Spleen (tissue), 11 donors: ENCODE measurements at regions not wholly inside any gene's neighbourhood (a gene's known extent, or its start where the extent isn't known, plus 50 kb on each side); places are given as distances from the start of the nearest gene placed in this dataset.

Experiments used
- DNase-seq: peaks from one replicate; pipeline ENCODE4 v3.0.0-alpha.2; 2020
- H3K27ac ChIP-seq, 8 donors: fragments of 200-600 bp; sonication (generic) in 7 of 8; 1 replicate in 4 of 8; 2 replicates in 4 of 8; pipeline versions ENCODE4 v1.5.0 to v1.8.0; 2016 to 2021; ENCODE audit warnings: inconsistent platforms in 4 of 8, mild to moderate bottlenecking in 4 of 8, moderate library complexity in 1 of 8
- H3K27me3 ChIP-seq, 7 donors: fragments of 200-600 bp; sonication (generic) in 6 of 7; replicated peaks in 1 of 7; 1 replicate in 4 of 7; 2 replicates in 3 of 7; pipeline versions ENCODE4 v1.5.0 to v1.8.0; 2016 to 2021; ENCODE audit warnings: inconsistent platforms in 3 of 7, mild to moderate bottlenecking in 1 of 7
- H3K36me3 ChIP-seq, 6 donors: fragments of 200-600 bp; sonication (generic) in 5 of 6; 1 replicate in 4 of 6; 2 replicates in 2 of 6; pipeline versions ENCODE4 v1.5.0 to v1.8.0; 2016 to 2021; ENCODE audit warnings: inconsistent platforms in 2 of 6
- H3K4me1 ChIP-seq, 6 donors: fragments of 200-600 bp; sonication (generic) in 5 of 6; 1 replicate in 3 of 6; 2 replicates in 3 of 6; pipeline versions ENCODE4 v1.5.0 to v1.8.0; 2016 to 2021; ENCODE audit warnings: inconsistent platforms in 3 of 6
- H3K4me3 ChIP-seq, 8 donors: fragments of 200-600 bp; sonication (generic) in 7 of 8; 1 replicate in 4 of 8; 2 replicates in 4 of 8; pipeline versions ENCODE4 v1.5.0 to v1.8.0; 2016 to 2021; ENCODE audit warnings: inconsistent platforms in 4 of 8, mild to moderate bottlenecking in 4 of 8, moderate library complexity in 2 of 8
- H3K9me3 ChIP-seq, 8 donors: fragments of 200-600 bp; sonication (generic) in 7 of 8; 1 replicate in 4 of 8; 2 replicates in 4 of 8; pipeline versions ENCODE4 v1.5.0 to v1.8.0; 2016 to 2021; ENCODE audit warnings: inconsistent platforms in 4 of 8
- CTCF ChIP-seq, 11 experiments: fragments of 200-600 bp in 7 of 11; fragments of 450-650 bp in 4 of 11; sonication (generic) in 4 of 11; IDR thresholded peaks in 8 of 11; conservative IDR thresholded peaks in 3 of 11; 1 replicate in 7 of 11; 2 replicates in 4 of 11; pipeline versions ENCODE4 v1.4.0 to v1.8.0; 2016 to 2021; ENCODE audit warnings: antibody characterized with exemption in 11 of 11, inconsistent platforms in 4 of 11, mild to moderate bottlenecking in 1 of 11
- POLR2A ChIP-seq, 3 donors: fragments of 450-650 bp; IDR thresholded peaks; one replicate each; pipeline ENCODE4 v1.5.1; 2017; ENCODE audit warnings: antibody characterized with exemption in 3 of 3, mild to moderate bottlenecking in 1 of 3
- POLR2AphosphoS5 ChIP-seq, 3 donors: sonication (generic); formaldehyde crosslinking; IDR thresholded peaks; one replicate each; pipeline ENCODE4 v1.5.1; 2017; ENCODE audit warnings: antibody characterized with exemption in 3 of 3
- WGBS, 5 donors: extraction: QIAGEN DNeasy Blood & Tissue Kit in 3 of 5; methylation state at CpG; one replicate each; pipeline versions ENCODE4 v1.1.5 to v1.1.7; 2013 to 2018; 5-methylcytosine and 5-hydroxymethylcytosine counted together
- intact Hi-C: fragments of 100-400 bp; cut with DNase I; formaldehyde crosslinking; loops from one replicate; pipeline ENCODE4 v1.15.0; 2023; ENCODE audit warnings: low total_unique reads
- donor health status: healthy with polysubstance abuse.
- donor health status: DM: no; HTN: no; CAD: no; lungs with moderate emphysema.
- donor health status: DM: no; HTN: no; CAD: no.
- donor health status: Bipolar disorder and iron deficiency.
- donor health status: healthy.
- donor health status: DM: no; HTN: no; CAD: no.
- donor health status: DM: yes; HTN: yes; CAD: no.

DNA sequence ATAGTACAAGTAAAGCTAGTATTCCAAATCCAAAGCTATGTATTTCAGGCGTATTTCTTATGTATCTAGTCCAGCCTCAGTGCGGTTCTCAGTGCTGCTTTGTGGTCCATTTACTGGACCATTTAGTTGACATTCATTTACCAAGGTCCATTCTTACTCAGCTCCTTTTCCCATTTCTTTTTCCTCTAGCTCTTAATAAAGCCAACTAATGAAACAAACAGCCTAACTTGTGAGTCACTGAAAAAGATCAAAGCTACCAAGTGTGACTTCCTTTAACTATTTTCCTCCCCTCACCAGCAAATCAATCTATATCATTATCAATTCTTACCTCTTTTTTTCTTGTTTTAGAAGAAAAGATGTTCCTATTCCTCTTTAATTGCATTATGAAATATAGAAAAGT, 64.0 kb downstream of the CYB561 start:
- no peaks in the 10 kb centered on the region for H3K27me3 ChIP-seq
- H3K27ac ChIP-seq: no peak overlapping the region
- peaks cover 0 to 2% (median 0%) of the 10 kb centered on the region in 8 donors for H3K9me3 ChIP-seq
- no peaks in the 10 kb centered on the region for H3K4me1 ChIP-seq
- no peak overlapping the region for H3K4me3 ChIP-seq
- DNase-seq: no peak
- no peak for TF ChIP-seq POLR2A (IDR thresholded peaks at IDR 0.05)
- TF ChIP-seq CTCF (IDR thresholded peaks at IDR 0.05 in 8 of 11, conservative IDR thresholded peaks at IDR 0.05 in 3 of 11): no peak
- TF ChIP-seq POLR2AphosphoS5 (IDR thresholded peaks at IDR 0.05): no peak
- 83 to 97% (median 91%) methylated on average over 2 of the region's 2 CpGs for WGBS, 5 donors
- intact Hi-C loops: no loop called here
- H3K36me3 ChIP-seq: peaks cover 0 to 20% (median 0%) of the 10 kb centered on the region in 6 donors
